ENCODE measurements at regions not wholly inside any gene's neighbourhood (a gene's known extent, or its start where the extent isn't known, plus 50 kb on each side); places are given as distances from the start of the nearest gene placed in this dataset.

DNA sequence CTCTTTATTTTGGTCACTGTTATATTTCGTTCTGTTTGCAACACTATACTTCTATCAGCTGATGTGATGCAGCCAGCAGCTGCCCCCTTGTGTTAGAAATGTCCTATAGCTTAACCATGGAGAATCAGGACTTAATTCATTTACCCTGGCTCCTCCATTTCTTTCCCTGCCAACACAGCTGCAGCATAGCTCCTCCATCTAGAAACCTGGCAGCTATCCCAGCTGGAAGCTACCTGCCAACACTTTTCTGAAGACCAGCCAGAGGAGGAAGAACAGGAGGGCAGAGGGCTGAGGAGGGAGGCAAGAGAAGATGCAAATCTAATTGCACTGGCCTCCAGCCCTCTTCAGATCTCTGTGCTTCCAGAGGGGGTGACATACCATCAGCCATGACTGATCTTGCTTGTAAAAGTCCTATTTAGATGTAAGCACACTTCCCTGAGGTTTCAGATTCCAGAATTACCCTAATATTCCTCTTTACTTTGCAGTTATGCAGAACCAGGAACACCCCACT is 156.8 kb upstream of the TMEM260 start (continued):
- TF ChIP-seq, protein P1, sequence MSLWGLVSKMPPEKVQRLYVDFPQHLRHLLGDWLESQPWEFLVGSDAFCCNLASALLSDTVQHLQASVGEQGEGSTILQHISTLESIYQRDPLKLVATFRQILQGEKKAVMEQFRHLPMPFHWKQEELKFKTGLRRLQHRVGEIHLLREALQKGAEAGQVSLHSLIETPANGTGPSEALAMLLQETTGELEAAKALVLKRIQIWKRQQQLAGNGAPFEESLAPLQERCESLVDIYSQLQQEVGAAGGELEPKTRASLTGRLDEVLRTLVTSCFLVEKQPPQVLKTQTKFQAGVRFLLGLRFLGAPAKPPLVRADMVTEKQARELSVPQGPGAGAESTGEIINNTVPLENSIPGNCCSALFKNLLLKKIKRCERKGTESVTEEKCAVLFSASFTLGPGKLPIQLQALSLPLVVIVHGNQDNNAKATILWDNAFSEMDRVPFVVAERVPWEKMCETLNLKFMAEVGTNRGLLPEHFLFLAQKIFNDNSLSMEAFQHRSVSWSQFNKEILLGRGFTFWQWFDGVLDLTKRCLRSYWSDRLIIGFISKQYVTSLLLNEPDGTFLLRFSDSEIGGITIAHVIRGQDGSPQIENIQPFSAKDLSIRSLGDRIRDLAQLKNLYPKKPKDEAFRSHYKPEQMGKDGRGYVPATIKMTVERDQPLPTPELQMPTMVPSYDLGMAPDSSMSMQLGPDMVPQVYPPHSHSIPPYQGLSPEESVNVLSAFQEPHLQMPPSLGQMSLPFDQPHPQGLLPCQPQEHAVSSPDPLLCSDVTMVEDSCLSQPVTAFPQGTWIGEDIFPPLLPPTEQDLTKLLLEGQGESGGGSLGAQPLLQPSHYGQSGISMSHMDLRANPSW (CRISPR knock-in tag; conservative IDR thresholded peaks at IDR 0.05; ENCODE audit: low read depth) = no peak
- TF ChIP-seq, protein P2, sequence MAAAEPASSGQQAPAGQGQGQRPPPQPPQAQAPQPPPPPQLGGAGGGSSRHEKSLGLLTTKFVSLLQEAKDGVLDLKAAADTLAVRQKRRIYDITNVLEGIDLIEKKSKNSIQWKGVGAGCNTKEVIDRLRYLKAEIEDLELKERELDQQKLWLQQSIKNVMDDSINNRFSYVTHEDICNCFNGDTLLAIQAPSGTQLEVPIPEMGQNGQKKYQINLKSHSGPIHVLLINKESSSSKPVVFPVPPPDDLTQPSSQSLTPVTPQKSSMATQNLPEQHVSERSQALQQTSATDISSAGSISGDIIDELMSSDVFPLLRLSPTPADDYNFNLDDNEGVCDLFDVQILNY (CRISPR knock-in tag; IDR thresholded peaks at IDR 0.05) = no peak
- TF ChIP-seq, protein P3, sequence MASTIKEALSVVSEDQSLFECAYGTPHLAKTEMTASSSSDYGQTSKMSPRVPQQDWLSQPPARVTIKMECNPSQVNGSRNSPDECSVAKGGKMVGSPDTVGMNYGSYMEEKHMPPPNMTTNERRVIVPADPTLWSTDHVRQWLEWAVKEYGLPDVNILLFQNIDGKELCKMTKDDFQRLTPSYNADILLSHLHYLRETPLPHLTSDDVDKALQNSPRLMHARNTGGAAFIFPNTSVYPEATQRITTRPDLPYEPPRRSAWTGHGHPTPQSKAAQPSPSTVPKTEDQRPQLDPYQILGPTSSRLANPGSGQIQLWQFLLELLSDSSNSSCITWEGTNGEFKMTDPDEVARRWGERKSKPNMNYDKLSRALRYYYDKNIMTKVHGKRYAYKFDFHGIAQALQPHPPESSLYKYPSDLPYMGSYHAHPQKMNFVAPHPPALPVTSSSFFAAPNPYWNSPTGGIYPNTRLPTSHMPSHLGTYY (CRISPR knock-in tag; IDR thresholded peaks at IDR 0.05) = no peak
- no peak for TF ChIP-seq NR1H2 (CRISPR knock-in tag; IDR thresholded peaks at IDR 0.05)

DNA sequence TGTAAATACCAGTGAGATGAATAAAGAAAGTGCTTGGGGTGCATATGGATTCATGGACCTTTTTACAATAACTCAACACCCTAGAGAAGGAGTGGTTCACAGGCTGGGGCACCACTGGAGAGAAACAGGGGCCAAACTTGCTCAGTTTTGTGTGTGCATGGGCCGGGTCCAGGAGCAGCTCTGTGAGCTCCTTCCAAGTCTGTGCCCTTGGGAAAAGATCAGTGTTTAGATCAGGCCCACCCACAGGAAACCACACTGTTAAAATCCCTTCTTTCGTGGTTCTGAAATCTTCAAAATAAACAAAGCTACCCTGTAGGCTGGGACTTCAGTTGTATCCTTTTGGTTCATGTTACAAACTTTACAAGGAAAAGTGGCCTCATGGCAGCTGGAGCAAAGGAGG is 156.1 kb upstream of the TMEM260 start:
- no peaks in the 10 kb centered on the region for H3K27me3 Mint-ChIP-seq (ENCODE audit: low read depth)
- H3K27ac Mint-ChIP-seq = no peak overlapping the region
- H3K4me1 Mint-ChIP-seq = peaks cover 14% of the 10 kb centered on the region
- CTCF ChIA-PET = interaction anchor here (0.8 to 2.1 kb wide), 5 partner anchors 13 to 701 kb away, joined by 3 to 12 read pairs (median 3); no protein-coding TSS in a partner anchor
- no peak overlapping the region for H3K4me3 Mint-ChIP-seq
- POLR2A ChIA-PET = no interaction called here
- DNase-seq (ENCODE audit: low spot score) (no peak), ATAC-seq (no peak; the same call in 1 of the 2 replicates)
- TF ChIP-seq TP53 (CRISPR knock-in tag; IDR thresholded peaks at IDR 0.05) (no peak), HMGA2 (CRISPR knock-in tag; IDR thresholded peaks at IDR 0.05) (no peak), FOXP1 (CRISPR knock-in tag; IDR thresholded peaks at IDR 0.05; ENCODE audit: borderline replicate concordance) (no peak), ZNF416 (CRISPR knock-in tag; IDR thresholded peaks at IDR 0.05) (no peak), ZNF396 (CRISPR knock-in tag; IDR thresholded peaks at IDR 0.05; ENCODE audit: borderline replicate concordance) (no peak), ESRRA (CRISPR knock-in tag; IDR thresholded peaks at IDR 0.05; ENCODE audit: borderline replicate concordance) (no peak), ZNF232 (CRISPR knock-in tag; IDR thresholded peaks at IDR 0.05) (no peak)
- TF ChIP-seq, protein P4, sequence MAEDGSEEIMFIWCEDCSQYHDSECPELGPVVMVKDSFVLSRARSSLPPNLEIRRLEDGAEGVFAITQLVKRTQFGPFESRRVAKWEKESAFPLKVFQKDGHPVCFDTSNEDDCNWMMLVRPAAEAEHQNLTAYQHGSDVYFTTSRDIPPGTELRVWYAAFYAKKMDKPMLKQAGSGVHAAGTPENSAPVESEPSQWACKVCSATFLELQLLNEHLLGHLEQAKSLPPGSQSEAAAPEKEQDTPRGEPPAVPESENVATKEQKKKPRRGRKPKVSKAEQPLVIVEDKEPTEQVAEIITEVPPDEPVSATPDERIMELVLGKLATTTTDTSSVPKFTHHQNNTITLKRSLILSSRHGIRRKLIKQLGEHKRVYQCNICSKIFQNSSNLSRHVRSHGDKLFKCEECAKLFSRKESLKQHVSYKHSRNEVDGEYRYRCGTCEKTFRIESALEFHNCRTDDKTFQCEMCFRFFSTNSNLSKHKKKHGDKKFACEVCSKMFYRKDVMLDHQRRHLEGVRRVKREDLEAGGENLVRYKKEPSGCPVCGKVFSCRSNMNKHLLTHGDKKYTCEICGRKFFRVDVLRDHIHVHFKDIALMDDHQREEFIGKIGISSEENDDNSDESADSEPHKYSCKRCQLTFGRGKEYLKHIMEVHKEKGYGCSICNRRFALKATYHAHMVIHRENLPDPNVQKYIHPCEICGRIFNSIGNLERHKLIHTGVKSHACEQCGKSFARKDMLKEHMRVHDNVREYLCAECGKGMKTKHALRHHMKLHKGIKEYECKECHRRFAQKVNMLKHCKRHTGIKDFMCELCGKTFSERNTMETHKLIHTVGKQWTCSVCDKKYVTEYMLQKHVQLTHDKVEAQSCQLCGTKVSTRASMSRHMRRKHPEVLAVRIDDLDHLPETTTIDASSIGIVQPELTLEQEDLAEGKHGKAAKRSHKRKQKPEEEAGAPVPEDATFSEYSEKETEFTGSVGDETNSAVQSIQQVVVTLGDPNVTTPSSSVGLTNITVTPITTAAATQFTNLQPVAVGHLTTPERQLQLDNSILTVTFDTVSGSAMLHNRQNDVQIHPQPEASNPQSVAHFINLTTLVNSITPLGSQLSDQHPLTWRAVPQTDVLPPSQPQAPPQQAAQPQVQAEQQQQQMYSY (CRISPR knock-in tag; IDR thresholded peaks at IDR 0.05) = no peak
- H3K9me3 Mint-ChIP-seq = peaks cover 17% of the 10 kb centered on the region
- H3K36me3 Mint-ChIP-seq = no peaks in the 10 kb centered on the region

DNA sequence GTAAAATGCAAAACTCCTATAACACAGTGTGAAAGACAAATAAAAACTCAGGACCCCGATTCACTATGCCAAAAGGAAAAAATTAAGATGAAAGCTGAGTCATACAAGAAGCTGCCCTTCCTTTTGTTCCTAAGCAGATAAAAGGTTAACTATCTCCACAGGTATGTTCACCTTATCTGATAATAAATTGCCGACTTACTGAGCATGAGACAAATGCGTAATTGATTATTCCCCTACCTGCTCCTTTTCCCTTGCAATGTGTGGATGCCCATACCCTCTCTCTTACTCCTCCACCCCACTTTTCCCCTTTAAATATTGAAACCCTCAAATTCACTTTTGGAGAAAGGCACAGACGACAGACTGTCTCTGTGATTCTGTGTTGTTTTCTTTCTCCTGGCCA is 148.6 kb upstream of the TMEM260 start:
- H3K27ac Mint-ChIP-seq = no peak overlapping the region
- ATAC-seq (no peak), DNase-seq (ENCODE audit: low spot score) (no peak)
- H3K27me3 Mint-ChIP-seq (ENCODE audit: low read depth) = no peaks in the 10 kb centered on the region
- no peak overlapping the region for H3K4me3 Mint-ChIP-seq
- H3K36me3 Mint-ChIP-seq = peaks cover 8% of the 10 kb centered on the region
- POLR2A ChIA-PET = no interaction called here
- CTCF ChIA-PET = interaction anchor here (0.8 kb wide), 1 partner anchor 8 kb away, joined by 3 read pairs; no protein-coding TSS in a partner anchor
- H3K9me3 Mint-ChIP-seq = peaks cover 16% of the 10 kb centered on the region
- H3K4me1 Mint-ChIP-seq = no peaks in the 10 kb centered on the region
- TF ChIP-seq, protein P5, sequence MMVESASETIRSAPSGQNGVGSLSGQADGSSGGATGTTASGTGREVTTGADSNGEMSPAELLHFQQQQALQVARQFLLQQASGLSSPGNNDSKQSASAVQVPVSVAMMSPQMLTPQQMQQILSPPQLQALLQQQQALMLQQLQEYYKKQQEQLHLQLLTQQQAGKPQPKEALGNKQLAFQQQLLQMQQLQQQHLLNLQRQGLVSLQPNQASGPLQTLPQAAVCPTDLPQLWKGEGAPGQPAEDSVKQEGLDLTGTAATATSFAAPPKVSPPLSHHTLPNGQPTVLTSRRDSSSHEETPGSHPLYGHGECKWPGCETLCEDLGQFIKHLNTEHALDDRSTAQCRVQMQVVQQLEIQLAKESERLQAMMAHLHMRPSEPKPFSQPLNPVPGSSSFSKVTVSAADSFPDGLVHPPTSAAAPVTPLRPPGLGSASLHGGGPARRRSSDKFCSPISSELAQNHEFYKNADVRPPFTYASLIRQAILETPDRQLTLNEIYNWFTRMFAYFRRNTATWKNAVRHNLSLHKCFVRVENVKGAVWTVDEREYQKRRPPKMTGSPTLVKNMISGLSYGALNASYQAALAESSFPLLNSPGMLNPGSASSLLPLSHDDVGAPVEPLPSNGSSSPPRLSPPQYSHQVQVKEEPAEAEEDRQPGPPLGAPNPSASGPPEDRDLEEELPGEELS (CRISPR knock-in tag; IDR thresholded peaks at IDR 0.05) = no peak

Measured in WTC11 (cell line).